ENCODE measurements at regions not wholly inside any gene's neighbourhood (a gene's known extent, or its start where the extent isn't known, plus 50 kb on each side); places are given as distances from the start of the nearest gene placed in this dataset.
"Not testable (repeated sequence)": the region's sequence is repeated elsewhere in the genome, so short reads cannot be mapped to it uniquely, and the experiment has no call there.

DNA sequence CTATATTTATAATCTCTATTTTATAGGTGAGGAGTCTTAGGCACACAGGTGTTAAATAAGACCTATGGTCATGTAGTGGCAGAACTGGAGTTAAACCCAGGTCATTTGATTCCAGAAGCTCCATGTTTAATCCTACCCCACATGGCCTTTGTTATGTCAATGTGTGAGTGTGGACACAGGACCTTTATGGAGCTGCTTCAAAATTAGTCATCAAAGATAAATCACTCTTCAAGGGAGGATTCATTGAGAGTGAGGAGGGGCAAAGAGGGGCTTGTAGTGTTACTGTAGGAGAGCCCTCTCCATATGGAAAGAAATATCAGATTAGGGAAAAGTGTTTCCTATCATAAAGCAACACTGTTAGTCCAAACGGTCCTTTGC, 74.6 kb upstream of the ARRDC3 start:
- no peaks in the 10 kb centered on the region for H3K36me3 ChIP-seq (ENCODE audit: control insufficient read depth in 2 of 3, insufficient read depth in 3 of 3, low read length in 3 of 3)
- H3K27ac ChIP-seq (ENCODE audit: low read depth in 2 of 2, low read length in 2 of 2) = no peak overlapping the region
- no peaks in the 10 kb centered on the region for H3K9me3 ChIP-seq (ENCODE audit: control insufficient read depth in 2 of 3, insufficient read depth in 1 of 3, low read length in 3 of 3)
- no peak overlapping the region for H3K4me3 ChIP-seq (ENCODE audit: low read length in 3 of 3)
- FAIRE-seq (no peak), DNase-seq (no peak)
- intact Hi-C loops (cut with DNase I) = no loop called here
- no peak overlapping the region for H3K9ac ChIP-seq (ENCODE audit: low read length in 3 of 3)
- H3K4me1 ChIP-seq (ENCODE audit: control insufficient read depth in 2 of 3, insufficient read depth in 2 of 3, low read depth in 1 of 3, low read length in 3 of 3) = no peaks in the 10 kb centered on the region
- no peaks in the 10 kb centered on the region for H3K27me3 ChIP-seq (ENCODE audit: control insufficient read depth, insufficient read depth, low read length)
- TF ChIP-seq, protein P1, sequence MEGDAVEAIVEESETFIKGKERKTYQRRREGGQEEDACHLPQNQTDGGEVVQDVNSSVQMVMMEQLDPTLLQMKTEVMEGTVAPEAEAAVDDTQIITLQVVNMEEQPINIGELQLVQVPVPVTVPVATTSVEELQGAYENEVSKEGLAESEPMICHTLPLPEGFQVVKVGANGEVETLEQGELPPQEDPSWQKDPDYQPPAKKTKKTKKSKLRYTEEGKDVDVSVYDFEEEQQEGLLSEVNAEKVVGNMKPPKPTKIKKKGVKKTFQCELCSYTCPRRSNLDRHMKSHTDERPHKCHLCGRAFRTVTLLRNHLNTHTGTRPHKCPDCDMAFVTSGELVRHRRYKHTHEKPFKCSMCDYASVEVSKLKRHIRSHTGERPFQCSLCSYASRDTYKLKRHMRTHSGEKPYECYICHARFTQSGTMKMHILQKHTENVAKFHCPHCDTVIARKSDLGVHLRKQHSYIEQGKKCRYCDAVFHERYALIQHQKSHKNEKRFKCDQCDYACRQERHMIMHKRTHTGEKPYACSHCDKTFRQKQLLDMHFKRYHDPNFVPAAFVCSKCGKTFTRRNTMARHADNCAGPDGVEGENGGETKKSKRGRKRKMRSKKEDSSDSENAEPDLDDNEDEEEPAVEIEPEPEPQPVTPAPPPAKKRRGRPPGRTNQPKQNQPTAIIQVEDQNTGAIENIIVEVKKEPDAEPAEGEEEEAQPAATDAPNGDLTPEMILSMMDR (IDR thresholded peaks at IDR 0.05; ENCODE audit: borderline replicate concordance, extremely low read depth, insufficient read depth) = no peak

DNA sequence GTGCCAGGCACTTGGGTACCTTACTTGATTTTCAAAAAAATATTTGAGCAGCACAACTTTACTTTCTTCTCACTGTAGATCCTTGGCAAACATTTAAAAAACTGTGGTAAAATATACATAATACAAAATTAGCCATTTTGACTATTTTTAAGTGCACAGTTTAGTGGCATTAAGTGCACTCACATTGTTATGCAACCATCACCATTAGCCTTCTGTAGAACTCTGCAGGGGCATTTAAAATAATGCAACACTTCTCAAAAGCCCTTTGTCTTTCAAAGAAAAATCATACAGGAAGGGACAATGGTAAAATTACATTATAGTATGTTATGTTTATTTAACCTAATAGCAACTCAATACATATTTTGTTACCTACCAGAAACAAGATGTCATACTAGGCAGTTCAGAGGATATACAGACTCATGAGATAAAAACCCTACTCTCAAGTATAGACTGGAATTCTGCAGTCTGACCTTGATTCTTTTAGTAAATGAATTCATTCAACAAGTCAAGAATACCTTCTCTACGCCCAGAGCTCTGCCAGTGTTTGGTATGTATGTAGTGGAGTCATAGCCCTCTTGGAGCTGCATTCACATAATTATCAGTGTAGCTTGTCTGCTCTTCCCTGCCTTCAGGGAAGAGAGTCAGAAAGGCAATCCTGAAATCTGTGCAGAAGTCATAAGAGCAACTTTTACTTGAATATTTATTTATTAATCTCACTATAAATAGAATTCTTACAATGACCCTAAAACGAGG, 74.0 kb upstream of the ARRDC3 start:
- no peak for FAIRE-seq
- Histone ChIP-seq H3K36me3 (ENCODE audit: control insufficient read depth in 2 of 3, insufficient read depth in 3 of 3, low read length in 3 of 3) (no peaks in the 10 kb centered on the region), H3K27me3 (ENCODE audit: control insufficient read depth, insufficient read depth, low read length) (no peaks in the 10 kb centered on the region), H3K27ac (ENCODE audit: low read depth in 2 of 2, low read length in 2 of 2) (no peak overlapping the region), H3K4me3 (ENCODE audit: low read length in 3 of 3) (no peak overlapping the region), H3K9me3 (ENCODE audit: control insufficient read depth in 2 of 3, insufficient read depth in 1 of 3, low read length in 3 of 3) (no peaks in the 10 kb centered on the region), H3K4me1 (ENCODE audit: control insufficient read depth in 2 of 3, insufficient read depth in 2 of 3, low read depth in 1 of 3, low read length in 3 of 3) (no peaks in the 10 kb centered on the region), H3K9ac (ENCODE audit: low read length in 3 of 3) (no peak overlapping the region)
- TF ChIP-seq, protein P1 (IDR thresholded peaks at IDR 0.05; ENCODE audit: borderline replicate concordance, extremely low read depth, insufficient read depth) = no peak
- DNase-seq = no peak
- intact Hi-C loops (cut with DNase I) = no loop called here

DNA sequence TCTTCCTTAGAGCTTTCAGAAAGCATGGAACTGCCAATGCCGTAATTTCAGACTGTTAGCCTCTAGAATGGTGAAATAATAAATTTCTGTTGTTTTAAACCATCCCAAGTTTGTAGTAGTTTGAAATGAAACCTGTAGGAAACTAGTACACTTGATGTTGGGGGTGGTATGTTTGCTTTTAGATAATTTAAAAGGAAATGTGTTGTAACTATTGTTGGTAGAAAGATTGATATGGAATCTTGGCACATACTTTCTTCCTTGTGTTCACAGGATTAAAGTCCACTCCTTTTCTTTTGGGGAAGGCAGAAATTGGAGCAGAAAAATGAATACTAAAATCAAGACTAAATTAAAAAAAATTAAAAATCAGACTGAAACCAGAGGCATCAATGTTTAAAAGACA, 66.0 kb upstream of the ARRDC3 start:
- TF ChIP-seq, protein P1 (IDR thresholded peaks at IDR 0.05; ENCODE audit: borderline replicate concordance, extremely low read depth, insufficient read depth) = no peak

DNA sequence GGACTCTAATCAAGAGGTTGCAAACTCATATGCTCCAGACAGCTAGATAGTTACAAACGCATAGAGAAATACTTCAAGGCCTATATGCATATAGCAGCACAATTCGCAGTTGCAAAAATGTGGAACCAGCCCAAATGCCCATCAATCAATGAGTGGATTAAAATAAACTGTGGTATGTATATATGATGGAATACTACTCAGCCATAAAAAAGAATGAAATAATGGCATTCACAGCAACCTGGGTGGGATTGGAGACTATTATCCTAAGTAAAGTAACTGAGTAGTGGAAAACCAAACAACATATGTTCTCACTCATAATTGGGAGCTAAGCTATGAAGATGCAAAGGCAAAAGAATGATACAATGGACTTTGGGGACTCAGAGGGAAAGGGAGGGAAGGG, 65.0 kb upstream of the ARRDC3 start:
- not testable (repeated sequence) for FAIRE-seq; H3K27ac ChIP-seq (ENCODE audit: low read depth in 2 of 2, low read length in 2 of 2)

More for the DNA sequence above, 66.0 kb upstream of the ARRDC3 start:
- intact Hi-C loops (cut with DNase I) = no loop called here
- Histone ChIP-seq H3K4me1 (ENCODE audit: control insufficient read depth in 2 of 3, insufficient read depth in 2 of 3, low read depth in 1 of 3, low read length in 3 of 3) (no peaks in the 10 kb centered on the region), H3K4me3 (ENCODE audit: low read length in 3 of 3) (no peak overlapping the region), H3K27me3 (ENCODE audit: control insufficient read depth, insufficient read depth, low read length) (no peaks in the 10 kb centered on the region), H3K36me3 (ENCODE audit: control insufficient read depth in 2 of 3, insufficient read depth in 3 of 3, low read length in 3 of 3) (no peaks in the 10 kb centered on the region), H3K9ac (ENCODE audit: low read length in 3 of 3) (no peak overlapping the region), H3K9me3 (ENCODE audit: control insufficient read depth in 2 of 3, insufficient read depth in 1 of 3, low read length in 3 of 3) (no peaks in the 10 kb centered on the region), H3K27ac (ENCODE audit: low read depth in 2 of 2, low read length in 2 of 2) (no peak overlapping the region)
- FAIRE-seq = no peak
- DNase-seq = no peak

DNA sequence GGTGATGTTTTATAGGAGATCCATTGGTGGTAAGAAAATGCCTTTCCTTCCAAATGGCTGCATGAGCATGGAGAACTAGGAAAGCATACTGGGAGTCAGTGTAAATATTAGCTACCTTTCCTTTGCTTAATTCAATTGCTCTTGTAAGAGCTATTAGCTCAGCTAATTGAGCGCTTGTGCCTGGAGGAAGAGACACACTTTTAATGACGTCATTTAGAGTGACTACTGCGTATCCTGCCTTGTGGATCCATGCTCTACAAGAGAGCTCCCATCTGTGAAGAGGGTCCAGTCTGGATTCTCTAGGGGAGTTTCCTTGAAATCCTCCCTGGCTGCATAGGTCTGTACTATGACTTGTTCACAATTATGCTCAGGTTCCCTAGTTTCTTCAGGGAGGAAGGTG, 63.8 kb upstream of the ARRDC3 start:
- FAIRE-seq; H3K36me3 ChIP-seq (ENCODE audit: control insufficient read depth in 2 of 3, insufficient read depth in 3 of 3, low read length in 3 of 3); H3K27me3 ChIP-seq (ENCODE audit: control insufficient read depth, insufficient read depth, low read length); H3K27ac ChIP-seq (ENCODE audit: low read depth in 2 of 2, low read length in 2 of 2); H3K9ac ChIP-seq (ENCODE audit: low read length in 3 of 3); intact Hi-C loops (cut with DNase I); DNase-seq; H3K4me1 ChIP-seq (ENCODE audit: control insufficient read depth in 2 of 3, insufficient read depth in 2 of 3, low read depth in 1 of 3, low read length in 3 of 3); H3K9me3 ChIP-seq (ENCODE audit: control insufficient read depth in 2 of 3, insufficient read depth in 1 of 3, low read length in 3 of 3); H3K4me3 ChIP-seq (ENCODE audit: low read length in 3 of 3): not testable (repeated sequence)

More for the DNA sequence above, 65.0 kb upstream of the ARRDC3 start:
- H3K9me3 ChIP-seq (ENCODE audit: control insufficient read depth in 2 of 3, insufficient read depth in 1 of 3, low read length in 3 of 3); H3K36me3 ChIP-seq (ENCODE audit: control insufficient read depth in 2 of 3, insufficient read depth in 3 of 3, low read length in 3 of 3); H3K4me3 ChIP-seq (ENCODE audit: low read length in 3 of 3); H3K4me1 ChIP-seq (ENCODE audit: control insufficient read depth in 2 of 3, insufficient read depth in 2 of 3, low read depth in 1 of 3, low read length in 3 of 3); H3K27me3 ChIP-seq (ENCODE audit: control insufficient read depth, insufficient read depth, low read length); DNase-seq; intact Hi-C loops (cut with DNase I); H3K9ac ChIP-seq (ENCODE audit: low read length in 3 of 3): not testable (repeated sequence)
